GM18951 (cell line): ENCODE measurements at regions not wholly inside any gene's neighbourhood (a gene's known extent, or its start where the extent isn't known, plus 50 kb on each side); places are given as distances from the start of the nearest gene placed in this dataset.

Source experiments
- POLR2A ChIP-seq: IDR thresholded peaks from 4 replicates; pipeline ENCODE4 v1.6.1; 2011; ENCODE audit warnings: mild to moderate bottlenecking; ENCODE audit not compliant: insufficient read length, insufficient read depth; ENCODE audit errors: extremely low read depth
- in situ Hi-C: fragments of 300-500 bp; cut with MboI; formaldehyde crosslinking; loops from one replicate; pipeline ENCODE4 v1.12.0; 2022; ENCODE audit warnings: low sequenced_read_pairs, mixed read lengths, inconsistent platforms; ENCODE audit not compliant: unreplicated experiment

DNA sequence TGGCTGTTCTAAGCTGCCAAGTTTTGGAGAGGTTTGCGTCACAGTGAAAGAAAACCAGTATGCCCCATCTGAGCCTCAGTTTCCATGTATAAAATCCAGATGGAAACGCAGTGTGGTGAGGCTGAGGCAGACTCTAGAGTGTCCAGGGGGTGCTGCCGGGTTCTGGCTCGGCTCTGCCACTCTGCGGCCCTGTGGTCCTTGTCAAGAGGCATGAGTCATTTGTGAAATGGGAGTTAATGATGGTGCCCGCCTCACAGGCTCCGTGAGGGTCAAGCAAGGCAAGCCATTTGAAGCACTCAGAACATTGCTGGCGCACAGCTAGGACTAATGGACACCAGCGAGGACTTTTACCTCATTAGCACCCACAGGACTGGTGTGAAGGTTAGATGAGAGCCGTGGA, 214.3 kb downstream of the PTPRU start:
- TF ChIP-seq POLR2A: no peak
- in situ Hi-C loops: no loop called here

DNA sequence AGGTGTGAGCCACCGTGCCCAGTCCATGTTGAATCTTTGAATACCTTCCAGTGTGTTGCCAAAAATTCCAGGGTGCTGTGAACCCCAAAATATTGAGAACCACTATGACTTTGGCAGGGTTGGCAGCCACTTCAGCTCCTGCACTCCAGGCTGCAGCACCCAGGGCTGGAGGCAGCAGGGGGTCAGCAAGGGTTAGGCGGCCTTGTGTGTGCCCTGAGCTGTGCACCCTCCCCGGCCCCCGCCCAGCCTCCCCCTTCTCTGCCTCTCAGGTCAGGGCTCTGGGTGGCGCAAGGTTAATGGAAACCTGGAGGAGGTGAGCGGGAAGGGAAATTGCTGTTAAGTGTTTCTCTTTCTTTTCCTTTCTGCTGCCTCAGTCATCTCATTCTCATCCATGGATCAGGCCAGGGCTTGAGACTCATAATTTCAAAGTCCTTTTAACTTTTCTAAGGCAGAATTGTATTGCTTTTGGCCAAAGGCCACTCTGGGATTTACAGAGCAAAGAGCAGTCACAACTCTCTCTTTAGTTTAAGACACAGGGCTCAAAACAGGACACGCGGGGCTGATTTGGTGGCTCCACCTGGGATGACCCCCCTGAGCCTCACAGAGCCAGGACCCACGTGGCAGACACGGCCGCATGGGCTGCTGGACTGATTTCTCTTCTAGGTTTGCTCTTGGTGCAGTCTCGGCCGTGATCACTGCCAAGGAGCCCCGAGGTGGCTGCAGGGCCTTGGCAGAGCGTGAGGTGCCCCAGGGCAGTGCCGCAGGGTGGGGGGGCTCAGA, 212.3 kb downstream of the PTPRU start:
- in situ Hi-C loops: no loop called here
- TF ChIP-seq POLR2A: no peak

DNA sequence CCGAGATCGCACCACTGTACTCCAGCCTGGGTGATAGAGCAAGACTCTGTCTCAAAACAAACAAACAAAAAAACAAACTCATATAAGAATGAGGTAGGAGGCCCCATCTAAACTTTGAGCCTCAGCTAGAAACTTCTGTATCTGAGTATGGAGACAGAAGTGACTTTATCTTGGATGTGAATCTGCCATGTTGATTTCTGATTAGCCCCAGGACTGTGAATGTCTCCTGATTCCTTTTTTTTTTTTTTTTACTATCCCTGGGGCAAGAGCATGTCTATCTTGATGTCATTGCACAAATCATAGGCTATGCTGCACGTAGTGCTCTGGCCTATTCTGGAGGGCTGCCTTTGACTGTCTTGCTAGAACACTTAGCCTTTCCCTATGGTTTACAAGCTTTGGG, 211.0 kb downstream of the PTPRU start:
- in situ Hi-C loops: no loop called here
- TF ChIP-seq POLR2A: no peak

DNA sequence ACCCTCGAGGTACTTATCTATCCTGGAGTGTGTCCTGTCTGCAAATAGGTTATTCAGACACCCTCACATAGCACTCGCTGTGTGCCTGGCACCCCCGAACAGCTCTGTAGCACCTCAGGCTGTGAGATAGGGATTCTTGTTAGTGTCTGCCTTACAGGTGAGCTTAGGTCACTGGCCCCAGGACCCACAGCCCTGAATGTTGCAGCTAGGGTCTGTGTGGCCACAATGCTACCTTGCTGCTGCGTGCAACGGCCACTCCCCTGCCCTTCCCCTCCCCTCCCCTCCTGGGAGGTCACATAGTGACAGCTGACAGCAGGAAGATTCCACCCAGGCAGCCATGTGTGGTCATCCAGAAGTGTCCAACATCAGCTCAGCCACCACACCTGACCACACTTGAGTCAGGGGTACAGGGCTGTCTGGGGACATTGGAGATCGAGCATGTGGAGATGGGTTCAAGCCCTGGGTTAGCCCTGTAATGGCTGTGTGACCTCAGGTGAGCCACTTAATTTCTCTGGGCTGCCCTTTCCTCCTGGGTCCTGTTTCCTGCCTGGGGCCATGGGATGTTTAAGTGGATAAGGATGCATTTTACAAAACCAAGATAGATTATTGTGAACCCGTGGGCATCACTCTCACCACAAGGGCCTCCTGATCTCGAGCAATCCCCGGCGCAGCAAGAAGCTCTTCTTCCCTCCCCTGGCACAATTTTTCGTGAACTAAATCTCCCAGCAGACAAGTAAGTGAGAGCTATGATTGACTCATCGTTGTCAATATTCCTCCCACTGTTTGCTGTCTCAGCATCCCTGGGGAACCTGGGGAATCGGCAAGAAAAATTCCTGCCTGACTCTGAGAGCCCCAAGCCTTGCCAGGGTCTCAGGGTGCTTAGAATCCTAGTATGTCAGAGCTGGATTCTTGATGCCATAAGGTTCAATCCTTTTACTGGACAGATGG, 208.7 kb downstream of the PTPRU start:
- in situ Hi-C loops: no loop called here

DNA sequence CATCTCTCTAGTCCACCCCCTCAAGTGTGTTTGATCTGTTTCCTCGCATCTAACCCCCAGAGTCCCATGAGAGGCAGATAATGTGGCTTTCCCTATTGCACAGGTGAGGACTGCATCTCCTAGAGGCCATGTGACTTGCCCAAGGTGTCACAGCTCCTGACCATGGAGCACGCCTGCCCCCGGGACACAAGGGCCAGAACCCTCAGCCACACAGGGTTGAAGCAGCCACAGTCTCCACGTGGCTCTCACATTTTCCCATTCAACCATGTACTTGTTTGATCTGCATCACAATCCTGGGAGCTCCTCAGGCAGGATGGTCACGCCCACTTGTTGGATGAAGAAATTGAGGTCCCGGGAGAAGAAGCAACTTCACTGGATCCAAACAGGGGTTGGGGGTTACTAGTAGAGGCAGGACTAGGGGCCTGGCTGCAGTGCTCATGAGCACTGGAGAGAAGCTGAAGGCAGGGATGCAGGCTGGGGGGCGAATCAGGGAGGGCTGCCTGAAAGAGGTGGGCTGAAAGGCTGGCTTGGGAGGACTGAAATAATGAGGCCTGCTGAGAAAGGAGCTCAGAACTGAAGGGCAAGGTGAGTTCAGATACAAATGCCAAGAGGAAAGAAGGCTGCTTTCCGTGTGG, 207.9 kb downstream of the PTPRU start:
- in situ Hi-C loops: no loop called here
- no peak for TF ChIP-seq POLR2A

More for the DNA sequence above, 208.7 kb downstream of the PTPRU start:
- TF ChIP-seq POLR2A: no peak

DNA sequence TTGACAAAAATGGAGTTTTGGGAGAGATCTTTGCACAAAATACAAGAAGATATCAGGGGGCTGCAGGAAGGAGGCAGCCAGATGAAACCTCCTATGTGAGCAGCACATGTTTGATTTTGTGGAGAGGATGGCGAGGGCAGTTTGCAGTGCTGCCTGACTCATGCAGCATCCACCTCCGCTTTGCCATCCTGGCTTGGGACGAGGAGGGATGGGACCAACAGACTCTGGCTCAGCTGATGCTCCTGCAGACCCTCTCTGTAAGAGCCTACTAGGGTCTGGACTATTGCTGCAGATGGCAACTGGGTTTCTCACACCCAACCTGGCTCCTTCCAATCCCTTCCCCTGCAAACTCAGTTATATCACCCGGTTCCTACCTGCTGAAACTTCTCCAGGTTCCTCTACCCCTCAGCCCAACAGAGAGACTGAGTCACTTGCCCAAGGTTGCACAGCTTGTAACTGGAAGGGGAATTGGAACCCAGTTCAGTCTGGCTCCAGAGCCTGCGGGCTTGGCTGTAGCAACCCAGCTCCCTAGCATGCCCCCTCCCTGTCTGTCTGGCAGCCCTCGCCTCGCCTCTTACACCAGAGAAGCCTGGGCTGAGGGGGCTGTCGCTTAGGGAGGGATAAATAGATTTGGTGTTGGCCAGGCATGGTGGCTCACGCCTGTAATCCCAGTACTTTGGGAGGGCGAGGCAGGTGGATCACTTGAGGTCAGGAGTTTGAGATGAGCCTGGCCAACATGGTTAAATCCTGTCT, 205.8 kb downstream of the PTPRU start:
- in situ Hi-C loops: no loop called here

DNA sequence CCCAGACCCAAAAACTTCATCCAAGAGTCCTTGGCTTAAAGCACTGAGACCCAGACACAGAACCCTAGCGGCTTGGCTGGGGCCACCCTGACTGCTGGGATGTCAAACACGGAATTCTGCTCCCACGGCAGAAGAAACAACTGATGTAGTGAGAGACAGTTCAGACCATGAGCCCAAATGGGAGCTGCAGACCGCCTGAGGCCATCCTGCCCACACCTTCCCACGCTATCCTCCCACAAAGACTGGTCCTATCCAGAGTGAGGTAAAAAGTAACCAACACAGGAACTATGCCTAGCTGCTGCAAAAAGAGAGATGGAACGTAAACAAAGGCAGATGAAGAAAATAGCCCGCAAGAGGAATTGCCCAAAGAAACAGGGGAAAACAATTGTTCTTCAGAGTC, 203.3 kb downstream of the PTPRU start:
- TF ChIP-seq POLR2A: no peak
- in situ Hi-C loops: no loop called here

More for the DNA sequence above, 205.8 kb downstream of the PTPRU start:
- TF ChIP-seq POLR2A: no peak

DNA sequence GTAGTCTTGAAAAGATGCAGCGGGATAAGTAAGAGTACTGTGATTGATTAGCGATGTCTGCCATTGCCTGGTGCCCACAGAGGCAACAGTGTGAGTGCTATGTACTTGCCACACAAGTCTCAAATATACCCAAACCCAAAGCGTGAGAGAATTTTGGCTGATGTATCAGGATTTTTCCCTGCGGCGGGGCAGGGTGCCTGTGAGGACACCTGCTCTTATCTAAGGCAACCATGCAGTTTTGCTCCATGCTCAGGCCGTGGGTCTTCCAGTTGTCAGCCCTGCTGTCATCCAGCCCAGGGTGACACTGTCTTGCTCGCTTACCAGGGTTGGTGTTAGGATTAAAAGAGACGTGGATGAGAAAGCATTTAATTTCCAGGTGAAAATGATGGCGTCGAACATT, 202.7 kb downstream of the PTPRU start:
- no peak for TF ChIP-seq POLR2A
- in situ Hi-C loops: no loop called here

DNA sequence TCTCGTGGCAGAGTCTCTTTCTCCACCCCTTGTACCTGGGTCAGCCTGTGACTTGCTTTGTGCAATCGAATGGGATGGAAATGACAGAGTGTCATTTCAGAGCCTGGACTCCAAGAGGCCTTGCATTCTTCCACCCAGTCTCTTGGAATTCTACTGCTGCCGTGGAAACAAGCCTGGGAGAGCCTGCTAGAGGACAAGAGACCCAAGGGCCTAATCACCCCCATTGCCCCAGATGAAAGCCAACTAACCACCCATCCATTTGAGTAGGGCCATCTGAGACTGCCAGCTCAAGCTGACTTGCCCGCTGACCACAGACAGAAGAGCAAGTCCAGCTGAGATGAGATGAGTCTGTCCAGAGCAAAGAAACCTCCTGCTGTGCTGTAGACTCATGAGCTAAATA, 201.6 kb downstream of the PTPRU start:
- TF ChIP-seq POLR2A: no peak
- in situ Hi-C loops: no loop called here

DNA sequence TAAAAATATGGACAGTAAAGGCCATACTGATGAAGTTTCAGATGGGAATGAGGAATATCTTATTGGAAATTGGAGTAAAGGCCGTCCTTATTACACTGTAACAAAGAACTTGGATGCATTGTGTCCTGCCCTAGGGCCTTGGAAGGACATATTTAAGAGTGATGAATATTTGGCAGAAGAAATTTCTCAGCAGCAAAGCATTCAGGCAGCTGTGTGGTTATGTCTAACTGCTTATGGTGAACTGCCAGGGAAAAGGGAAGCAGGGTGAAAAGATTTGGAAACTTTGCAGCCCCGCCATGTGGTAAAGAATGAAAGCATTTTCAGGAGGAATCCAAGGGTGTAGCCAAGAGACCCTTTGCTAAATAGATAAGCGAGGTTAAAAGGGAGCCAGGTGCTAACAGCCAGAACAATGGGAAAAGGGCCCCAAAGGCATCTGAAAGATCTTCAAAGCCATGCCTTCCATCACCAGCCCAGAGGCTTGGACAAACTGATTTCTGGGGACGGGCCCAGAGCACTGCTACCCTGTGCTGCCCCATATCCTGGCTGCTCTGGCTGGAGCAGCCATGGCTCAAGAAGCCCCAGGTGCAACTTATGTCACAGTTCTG, 200.0 kb downstream of the PTPRU start:
- TF ChIP-seq POLR2A: no peak
- in situ Hi-C loops: no loop called here

DNA sequence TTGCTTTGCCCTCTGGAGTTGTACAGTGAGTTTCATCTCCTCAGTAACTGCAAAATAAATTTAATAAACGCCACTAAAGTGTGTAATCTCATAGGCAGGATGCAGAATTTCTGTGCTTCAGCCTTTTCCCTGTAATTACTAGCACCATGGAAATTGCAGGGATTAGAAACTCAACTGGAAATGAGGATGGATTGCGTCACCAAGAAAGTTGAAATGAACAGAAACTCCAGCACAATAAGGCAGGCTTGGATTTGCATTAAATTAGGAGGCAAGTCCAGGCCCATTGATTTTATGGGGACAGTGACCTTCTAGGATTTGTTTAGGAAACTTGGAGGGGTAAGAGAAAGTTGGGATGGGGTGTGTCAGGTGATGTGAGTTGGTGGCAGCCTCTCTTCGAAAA, 197.5 kb downstream of the PTPRU start:
- no peak for TF ChIP-seq POLR2A
- in situ Hi-C loops: no loop called here

DNA sequence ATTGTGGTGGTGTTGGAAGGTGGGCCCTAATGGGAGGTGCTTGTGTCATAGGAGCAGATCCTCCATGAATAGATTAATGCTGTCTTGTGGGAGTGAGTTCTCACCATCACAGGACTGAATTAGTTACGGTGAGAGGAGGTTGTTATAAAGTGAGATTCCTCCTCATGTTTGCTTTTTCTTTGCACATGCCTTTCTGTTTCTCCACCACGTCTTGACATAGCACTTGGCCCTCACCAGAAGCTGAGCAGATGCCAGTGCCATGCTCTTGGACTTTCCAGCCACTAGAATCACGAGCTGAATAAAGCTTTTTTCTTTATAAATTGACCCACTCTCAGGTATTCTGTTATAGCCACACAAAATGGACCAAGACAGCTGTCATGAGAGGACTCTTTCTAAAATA, 194.8 kb downstream of the PTPRU start:
- in situ Hi-C loops: no loop called here
- TF ChIP-seq POLR2A: no peak
